Sigmoid colon (tissue), 4 donors: ENCODE measurements at regions not wholly inside any gene's neighbourhood (a gene's known extent, or its start where the extent isn't known, plus 50 kb on each side); places are given as distances from the start of the nearest gene placed in this dataset.

Experiments
- EP300 ChIP-seq, 4 donors: sonication (generic); formaldehyde crosslinking; IDR thresholded peaks; one replicate each; pipeline ENCODE4 v1.6.1; 2017; ENCODE audit warnings: antibody characterized with exemption in 4 of 4
- POLR2A ChIP-seq, 2 donors: fragments of 450-650 bp; IDR thresholded peaks; one replicate each; pipeline ENCODE4 v1.6.1; 2016; ENCODE audit warnings: antibody characterized with exemption in 2 of 2, mild to moderate bottlenecking in 2 of 2, moderate library complexity in 2 of 2
- POLR2AphosphoS5 ChIP-seq, 4 donors: sonication (generic); formaldehyde crosslinking; IDR thresholded peaks; one replicate each; pipeline ENCODE4 v1.6.1; 2017; ENCODE audit warnings: antibody characterized with exemption in 4 of 4
- TF ChIP-seq, protein P1 (sequence below), 4 experiments: fragments of 450-650 bp in 3 of 4; fragments of 200-600 bp in 1 of 4; IDR thresholded peaks; one replicate each; pipeline ENCODE4 v1.5.1; 2016 to 2019; ENCODE audit warnings: antibody characterized with exemption in 4 of 4, mild to moderate bottlenecking in 3 of 4, moderate library complexity in 2 of 4

DNA sequence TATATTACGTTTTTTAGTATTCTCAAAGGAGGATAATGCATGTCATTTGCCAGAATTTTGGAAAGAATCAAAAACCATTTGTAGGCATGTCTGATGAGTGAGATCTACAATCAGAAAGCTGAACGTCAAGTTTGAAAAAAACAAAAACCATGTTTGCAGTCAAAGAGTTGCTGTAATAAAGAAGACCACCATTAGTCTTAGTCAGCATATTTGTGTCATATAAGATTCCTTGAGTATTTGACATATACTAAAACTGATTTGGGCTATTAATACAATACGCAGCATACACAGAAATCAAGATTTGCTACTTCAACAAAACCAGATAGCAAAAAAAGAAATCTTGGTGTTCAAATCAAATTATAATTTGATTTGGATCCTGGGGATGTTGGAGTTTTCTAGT lies 247.5 kb downstream of the SAMD5 start:
- TF ChIP-seq, protein P1, sequence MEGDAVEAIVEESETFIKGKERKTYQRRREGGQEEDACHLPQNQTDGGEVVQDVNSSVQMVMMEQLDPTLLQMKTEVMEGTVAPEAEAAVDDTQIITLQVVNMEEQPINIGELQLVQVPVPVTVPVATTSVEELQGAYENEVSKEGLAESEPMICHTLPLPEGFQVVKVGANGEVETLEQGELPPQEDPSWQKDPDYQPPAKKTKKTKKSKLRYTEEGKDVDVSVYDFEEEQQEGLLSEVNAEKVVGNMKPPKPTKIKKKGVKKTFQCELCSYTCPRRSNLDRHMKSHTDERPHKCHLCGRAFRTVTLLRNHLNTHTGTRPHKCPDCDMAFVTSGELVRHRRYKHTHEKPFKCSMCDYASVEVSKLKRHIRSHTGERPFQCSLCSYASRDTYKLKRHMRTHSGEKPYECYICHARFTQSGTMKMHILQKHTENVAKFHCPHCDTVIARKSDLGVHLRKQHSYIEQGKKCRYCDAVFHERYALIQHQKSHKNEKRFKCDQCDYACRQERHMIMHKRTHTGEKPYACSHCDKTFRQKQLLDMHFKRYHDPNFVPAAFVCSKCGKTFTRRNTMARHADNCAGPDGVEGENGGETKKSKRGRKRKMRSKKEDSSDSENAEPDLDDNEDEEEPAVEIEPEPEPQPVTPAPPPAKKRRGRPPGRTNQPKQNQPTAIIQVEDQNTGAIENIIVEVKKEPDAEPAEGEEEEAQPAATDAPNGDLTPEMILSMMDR (IDR thresholded peaks at IDR 0.05), result no peak
- TF ChIP-seq POLR2AphosphoS5 (IDR thresholded peaks at IDR 0.05), result no peak
- no peak for TF ChIP-seq EP300 (IDR thresholded peaks at IDR 0.05)
- no peak for TF ChIP-seq POLR2A (IDR thresholded peaks at IDR 0.05)
